SK-N-MC (cell line): ENCODE measurements at regions not wholly inside any gene's neighbourhood (a gene's known extent, or its start where the extent isn't known, plus 50 kb on each side); places are given as distances from the start of the nearest gene placed in this dataset.

Experiments used
- EZH2 ChIP-seq: fragments of 200-600 bp; sonication (generic); IDR thresholded peaks from one replicate; pipeline ENCODE4 v1.6.1; 2017; ENCODE audit warnings: antibody characterized with exemption
- FOXP2 ChIP-seq: optimal IDR thresholded peaks from 2 replicates; pipeline ENCODE3; 2011; ENCODE audit warnings: mild to moderate bottlenecking, moderate library complexity; ENCODE audit not compliant: insufficient read depth; ENCODE audit errors: extremely low read length, control extremely low read depth
- POLR2AphosphoS5 ChIP-seq: IDR thresholded peaks from 2 replicates; pipeline ENCODE4 v1.6.1; 2012; ENCODE audit warnings: mild to moderate bottlenecking, low read depth, low read length, borderline replicate concordance

GRCh38 chr3:78462021-78462420, 1305.8 kb downstream of the ROBO1 start:
- TF ChIP-seq POLR2AphosphoS5: no peak
- TF ChIP-seq EZH2: no peak
- no peak for TF ChIP-seq FOXP2
